Sigmoid colon (tissue), 4 donors: ENCODE measurements at regions not wholly inside any gene's neighbourhood (a gene's known extent, or its start where the extent isn't known, plus 50 kb on each side); places are given as distances from the start of the nearest gene placed in this dataset.

Experiments
- CTCF ChIP-seq, 4 experiments: fragments of 450-650 bp in 3 of 4; fragments of 200-600 bp in 1 of 4; IDR thresholded peaks; one replicate each; pipeline ENCODE4 v1.5.1; 2016 to 2019; ENCODE audit warnings: antibody characterized with exemption in 4 of 4, mild to moderate bottlenecking in 3 of 4, moderate library complexity in 2 of 4
- EP300 ChIP-seq, 4 donors: sonication (generic); formaldehyde crosslinking; IDR thresholded peaks; one replicate each; pipeline ENCODE4 v1.6.1; 2017; ENCODE audit warnings: antibody characterized with exemption in 4 of 4
- POLR2A ChIP-seq, 2 donors: fragments of 450-650 bp; IDR thresholded peaks; one replicate each; pipeline ENCODE4 v1.6.1; 2016; ENCODE audit warnings: antibody characterized with exemption in 2 of 2, mild to moderate bottlenecking in 2 of 2, moderate library complexity in 2 of 2
- POLR2AphosphoS5 ChIP-seq, 4 donors: sonication (generic); formaldehyde crosslinking; IDR thresholded peaks; one replicate each; pipeline ENCODE4 v1.6.1; 2017; ENCODE audit warnings: antibody characterized with exemption in 4 of 4

GRCh38 chr7:112963634-112964033, 123.0 kb downstream of the GPR85 start:
- no peak for TF ChIP-seq CTCF (IDR thresholded peaks at IDR 0.05)
- no peak for TF ChIP-seq POLR2A (IDR thresholded peaks at IDR 0.05)
- TF ChIP-seq EP300 (IDR thresholded peaks at IDR 0.05): no peak
- no peak for TF ChIP-seq POLR2AphosphoS5 (IDR thresholded peaks at IDR 0.05)
